GM12872 (cell line): ENCODE measurements at regions not wholly inside any gene's neighbourhood (a gene's known extent, or its start where the extent isn't known, plus 50 kb on each side); places are given as distances from the start of the nearest gene placed in this dataset.

Experiments used
- TF ChIP-seq, protein P1 (sequence below): IDR thresholded peaks from 3 replicates; pipeline ENCODE4 v1.5.1; 2011; ENCODE audit warnings: low read depth, mild to moderate bottlenecking, low read length, moderate library complexity; ENCODE audit not compliant: insufficient read depth

DNA sequence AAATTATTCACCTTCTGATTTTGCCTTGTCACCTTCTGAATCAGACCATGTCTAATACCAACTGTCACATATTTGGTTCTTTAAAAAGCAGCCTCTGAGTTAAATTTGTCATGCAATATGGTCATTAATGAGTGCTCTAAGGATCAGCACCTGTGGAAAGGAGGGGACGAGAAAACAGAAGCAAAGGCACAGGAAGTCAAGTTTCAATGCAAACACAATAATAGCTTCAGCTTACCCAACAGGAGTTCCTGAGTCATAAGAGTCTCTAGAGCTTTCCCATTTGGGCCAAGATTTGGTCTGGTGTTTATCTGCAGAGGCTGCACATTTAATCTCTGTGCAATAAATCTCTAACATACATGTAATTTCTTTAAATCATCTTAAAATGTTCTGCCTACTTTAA, 889.8 kb downstream of the CDH8 start:
- TF ChIP-seq, protein P1, sequence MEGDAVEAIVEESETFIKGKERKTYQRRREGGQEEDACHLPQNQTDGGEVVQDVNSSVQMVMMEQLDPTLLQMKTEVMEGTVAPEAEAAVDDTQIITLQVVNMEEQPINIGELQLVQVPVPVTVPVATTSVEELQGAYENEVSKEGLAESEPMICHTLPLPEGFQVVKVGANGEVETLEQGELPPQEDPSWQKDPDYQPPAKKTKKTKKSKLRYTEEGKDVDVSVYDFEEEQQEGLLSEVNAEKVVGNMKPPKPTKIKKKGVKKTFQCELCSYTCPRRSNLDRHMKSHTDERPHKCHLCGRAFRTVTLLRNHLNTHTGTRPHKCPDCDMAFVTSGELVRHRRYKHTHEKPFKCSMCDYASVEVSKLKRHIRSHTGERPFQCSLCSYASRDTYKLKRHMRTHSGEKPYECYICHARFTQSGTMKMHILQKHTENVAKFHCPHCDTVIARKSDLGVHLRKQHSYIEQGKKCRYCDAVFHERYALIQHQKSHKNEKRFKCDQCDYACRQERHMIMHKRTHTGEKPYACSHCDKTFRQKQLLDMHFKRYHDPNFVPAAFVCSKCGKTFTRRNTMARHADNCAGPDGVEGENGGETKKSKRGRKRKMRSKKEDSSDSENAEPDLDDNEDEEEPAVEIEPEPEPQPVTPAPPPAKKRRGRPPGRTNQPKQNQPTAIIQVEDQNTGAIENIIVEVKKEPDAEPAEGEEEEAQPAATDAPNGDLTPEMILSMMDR = no peak

DNA sequence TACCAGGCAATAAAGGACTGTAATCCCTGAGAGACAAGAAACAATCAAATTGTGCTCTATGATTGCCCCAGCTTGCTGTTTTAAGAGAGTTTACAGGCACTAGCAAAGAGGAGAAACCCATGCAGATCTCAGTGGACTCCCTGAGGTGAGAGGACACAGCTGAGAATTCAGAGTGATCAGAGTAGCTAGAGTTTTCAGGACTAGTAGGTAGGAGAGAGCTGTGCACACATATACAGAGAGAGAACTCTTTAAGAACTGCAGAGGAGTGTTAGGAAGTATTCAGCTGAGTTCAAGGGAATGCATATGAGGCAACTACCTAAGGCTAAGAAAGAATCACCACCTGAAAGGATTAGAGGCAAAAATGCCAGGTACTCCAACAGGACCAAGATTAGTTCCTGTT, 904.8 kb downstream of the CDH8 start:
- TF ChIP-seq, protein P1 = no peak

DNA sequence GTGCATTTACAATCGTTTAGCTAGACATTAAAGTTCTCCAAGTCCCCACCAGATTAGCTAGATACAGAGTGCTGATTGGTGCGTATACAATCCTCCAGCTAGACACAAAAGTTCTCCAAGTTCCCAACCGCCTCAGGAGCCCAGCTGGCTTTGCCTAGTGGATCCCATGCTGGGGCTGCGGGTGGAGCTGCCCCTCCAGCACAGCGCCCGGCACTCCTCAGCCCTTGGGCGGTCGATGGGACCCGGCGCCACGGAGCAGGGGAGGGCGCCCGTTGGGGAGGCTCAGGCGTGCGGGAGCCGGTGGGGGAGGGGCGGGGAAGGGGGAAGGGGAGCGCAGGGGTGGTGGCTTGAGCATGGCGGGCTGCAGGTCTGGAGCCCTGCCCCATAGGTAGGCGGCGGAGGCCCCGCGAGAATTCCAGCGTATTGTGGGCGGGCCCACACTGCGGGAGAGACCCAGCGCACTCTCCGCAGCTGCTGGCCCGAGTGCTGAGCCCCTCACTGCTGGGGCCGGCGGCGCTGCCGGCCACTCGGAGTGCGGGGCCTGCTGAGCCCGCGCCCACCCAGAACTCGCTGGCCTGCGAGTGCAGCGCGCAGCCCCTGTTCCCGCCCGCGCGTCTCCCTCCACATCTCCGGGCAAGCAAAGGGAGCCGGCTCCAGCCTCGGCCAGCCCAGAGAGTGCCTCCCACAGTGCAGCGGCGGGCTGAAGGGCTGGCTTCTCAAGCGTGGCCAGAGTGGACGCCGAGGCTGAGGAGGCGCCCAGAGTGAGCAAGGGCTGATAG, 907.5 kb downstream of the CDH8 start:
- TF ChIP-seq, protein P1 = no peak

DNA sequence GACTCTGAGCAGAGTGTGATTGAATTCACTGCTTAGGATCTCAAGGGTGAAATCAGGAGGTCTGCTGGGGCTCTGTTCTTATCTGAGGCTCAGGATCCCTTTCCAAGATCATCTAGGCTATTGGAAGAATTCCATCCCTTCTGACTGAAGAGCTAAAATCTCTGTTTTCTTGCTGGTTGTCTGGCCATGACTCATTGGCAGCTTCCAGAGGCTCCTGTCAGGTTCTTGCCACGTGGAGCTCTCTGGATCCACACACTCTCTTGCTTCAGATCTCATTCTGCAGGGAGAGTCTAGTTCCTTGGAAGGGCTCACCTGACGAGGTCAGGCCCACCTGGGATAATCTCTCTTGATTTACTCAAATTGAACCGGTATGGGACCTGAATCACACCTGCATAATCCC, 930.7 kb downstream of the CDH8 start:
- TF ChIP-seq, protein P1 = no peak

DNA sequence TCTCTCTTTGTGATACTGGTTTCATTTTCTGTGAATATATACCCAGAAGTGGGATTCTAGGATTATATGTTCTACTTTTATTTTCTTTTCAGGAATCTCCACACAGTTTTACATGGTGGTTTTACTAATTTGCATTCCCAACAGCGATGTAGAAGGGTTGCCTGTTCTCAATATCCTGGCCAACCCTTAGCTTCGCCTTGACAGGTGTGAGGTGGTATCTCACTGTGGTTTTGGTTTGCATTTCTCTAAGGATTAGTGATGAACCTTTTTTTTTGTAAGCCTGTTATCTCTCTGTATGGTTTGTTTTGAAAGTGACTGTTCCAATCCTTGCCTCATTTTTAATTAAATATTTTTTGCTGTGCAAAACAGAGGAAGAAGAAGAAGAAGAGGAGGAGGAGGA, 937.7 kb downstream of the CDH8 start:
- TF ChIP-seq, protein P1 = no peak

DNA sequence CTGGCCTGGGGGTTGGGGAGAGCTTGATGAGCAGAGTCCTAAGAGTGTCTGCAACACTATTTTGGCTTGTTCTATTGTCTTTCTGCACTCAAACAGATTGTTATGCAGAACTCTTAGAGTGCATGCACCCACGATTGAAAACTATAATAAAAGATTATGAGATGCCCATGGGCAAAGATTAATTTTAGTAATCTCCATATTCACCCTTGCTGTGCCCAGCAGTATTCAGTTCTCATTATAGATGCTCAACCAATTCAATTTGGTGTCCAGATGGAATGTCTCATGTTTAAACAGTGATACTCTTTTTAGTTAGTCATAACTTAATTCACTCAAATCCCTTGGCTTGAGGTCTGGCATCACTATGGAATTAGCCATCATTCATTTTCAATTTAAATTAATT, 952.5 kb downstream of the CDH8 start:
- TF ChIP-seq, protein P1 = no peak

DNA sequence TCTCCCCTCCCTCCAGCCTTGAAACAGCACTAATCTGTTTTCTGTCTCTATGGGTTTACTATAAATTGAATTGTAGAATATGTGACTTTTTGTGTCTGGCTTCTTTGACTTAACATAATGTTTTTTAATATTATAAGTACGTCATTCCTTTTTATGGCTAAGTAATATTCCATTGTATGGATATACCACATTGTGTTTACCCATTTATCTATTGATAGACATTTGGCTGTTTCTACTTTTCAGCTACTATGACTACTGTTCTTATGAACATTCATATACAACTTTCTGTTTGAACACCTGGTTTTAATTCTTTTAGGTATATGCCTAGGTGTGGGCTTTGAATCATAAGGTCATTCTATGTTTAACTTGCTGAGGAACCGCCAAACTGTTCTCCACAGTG, 961.9 kb downstream of the CDH8 start:
- TF ChIP-seq, protein P1 = no peak
